T-helper 9 cell (primary cell): ENCODE measurements at regions not wholly inside any gene's neighbourhood (a gene's known extent, or its start where the extent isn't known, plus 50 kb on each side); places are given as distances from the start of the nearest gene placed in this dataset.

Experiments used
- DNase-seq: peaks from one replicate; pipeline ENCODE4 v3.0.0-alpha.2; 2020

- DNase-seq = no peak
Observed at GRCh38 chr15:97729270-97729669, 231.2 kb upstream of the ARRDC4 start.

GRCh38 chr15:97730315-97730714 lies 230.2 kb upstream of the ARRDC4 start:
- no peak for DNase-seq

GRCh38 chr15:97731859-97732258 lies 228.6 kb upstream of the ARRDC4 start:
- DNase-seq = no peak

GRCh38 chr15:97733373-97733772 lies 227.1 kb upstream of the ARRDC4 start:
- DNase-seq = no peak

- DNase-seq = no peak
Observed at GRCh38 chr15:97736748-97737147, 223.8 kb upstream of the ARRDC4 start.

- no peak for DNase-seq
Observed at GRCh38 chr15:97745481-97746071, 214.9 kb upstream of the ARRDC4 start.

GRCh38 chr15:97747342-97747741 lies 213.2 kb upstream of the ARRDC4 start:
- DNase-seq = no peak

GRCh38 chr15:97748576-97748975 lies 211.9 kb upstream of the ARRDC4 start:
- no peak for DNase-seq

- DNase-seq = no peak
Observed at GRCh38 chr15:97750060-97750459, 210.4 kb upstream of the ARRDC4 start.

- no peak for DNase-seq
Observed at GRCh38 chr15:97755726-97756125, 204.8 kb upstream of the ARRDC4 start.

- no peak for DNase-seq
Observed at GRCh38 chr15:97759363-97759762, 201.1 kb upstream of the ARRDC4 start.

GRCh38 chr15:97761110-97761509 lies 199.4 kb upstream of the ARRDC4 start:
- no peak for DNase-seq

GRCh38 chr15:97783240-97783639 lies 177.3 kb upstream of the ARRDC4 start:
- DNase-seq = no peak

- no peak for DNase-seq
Observed at GRCh38 chr15:97786741-97787140, 173.8 kb upstream of the ARRDC4 start.

- DNase-seq = no peak
Observed at GRCh38 chr15:97790180-97790579, 170.3 kb upstream of the ARRDC4 start.

- no peak for DNase-seq
Observed at GRCh38 chr15:97791824-97792792, 168.4 kb upstream of the ARRDC4 start.

- no peak for DNase-seq
Observed at GRCh38 chr15:97804950-97805349, 155.6 kb upstream of the ARRDC4 start.

- DNase-seq = no peak
Observed at GRCh38 chr15:97806766-97807165, 153.7 kb upstream of the ARRDC4 start.

- DNase-seq = no peak
Observed at GRCh38 chr15:97815835-97816234, 144.7 kb upstream of the ARRDC4 start.

- DNase-seq = no peak
Observed at GRCh38 chr15:97817276-97817890, 143.1 kb upstream of the ARRDC4 start.

GRCh38 chr15:97836003-97836402 lies 124.5 kb upstream of the ARRDC4 start:
- DNase-seq = no peak

- no peak for DNase-seq
Observed at GRCh38 chr15:97837896-97838295, 122.6 kb upstream of the ARRDC4 start.

- no peak for DNase-seq
Observed at GRCh38 chr15:97838606-97839210, 121.8 kb upstream of the ARRDC4 start.
